GM21576 (cell line): ENCODE measurements at regions not wholly inside any gene's neighbourhood (a gene's known extent, or its start where the extent isn't known, plus 50 kb on each side); places are given as distances from the start of the nearest gene placed in this dataset.

Source experiments
- ATAC-seq: cut with Tn5 transposase; IDR thresholded peaks from one replicate; pipeline ENCODE4 v1.9.1; 2021; ENCODE audit warnings: mild to moderate bottlenecking, moderate library complexity; ENCODE audit not compliant: unreplicated experiment

DNA sequence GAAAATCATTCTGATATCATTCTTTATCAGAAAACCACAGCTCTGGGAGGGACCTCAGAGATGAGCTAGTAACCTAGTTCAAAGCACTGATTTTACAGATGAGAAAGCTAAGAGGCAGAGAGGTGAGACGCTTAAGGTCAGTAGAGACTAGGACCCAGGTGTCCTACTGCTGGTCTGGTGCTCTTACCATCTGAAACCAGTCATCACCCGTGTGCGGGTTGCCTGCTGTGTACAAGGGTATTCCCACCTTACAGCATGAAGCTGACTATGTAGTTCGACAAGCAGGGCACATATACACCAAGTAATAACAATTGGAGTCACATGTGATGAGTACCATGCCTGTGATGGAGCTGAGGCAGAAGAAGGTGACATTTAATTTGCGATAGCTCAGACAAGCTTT lies 133.7 kb downstream of the ADAMTS15 start:
- no peak for ATAC-seq

DNA sequence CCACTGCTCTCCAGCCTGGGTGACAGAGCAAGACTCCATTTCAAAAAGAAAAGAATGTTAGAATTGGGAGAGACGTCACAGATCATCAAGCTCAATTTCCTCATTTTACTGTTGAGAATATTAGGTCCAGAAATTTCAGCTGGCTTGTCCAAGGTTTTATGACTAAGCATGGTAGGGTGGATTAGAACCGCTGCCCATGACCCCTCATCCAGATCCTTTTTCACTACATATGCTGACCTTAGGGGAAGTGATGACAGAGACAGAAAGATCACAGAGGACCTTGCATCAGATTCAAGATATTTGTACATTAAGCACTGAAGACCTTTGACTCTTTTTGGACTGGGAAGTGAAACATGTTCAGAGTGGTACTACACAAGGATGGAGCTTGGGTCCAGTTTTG lies 134.5 kb downstream of the ADAMTS15 start:
- ATAC-seq, result no peak

DNA sequence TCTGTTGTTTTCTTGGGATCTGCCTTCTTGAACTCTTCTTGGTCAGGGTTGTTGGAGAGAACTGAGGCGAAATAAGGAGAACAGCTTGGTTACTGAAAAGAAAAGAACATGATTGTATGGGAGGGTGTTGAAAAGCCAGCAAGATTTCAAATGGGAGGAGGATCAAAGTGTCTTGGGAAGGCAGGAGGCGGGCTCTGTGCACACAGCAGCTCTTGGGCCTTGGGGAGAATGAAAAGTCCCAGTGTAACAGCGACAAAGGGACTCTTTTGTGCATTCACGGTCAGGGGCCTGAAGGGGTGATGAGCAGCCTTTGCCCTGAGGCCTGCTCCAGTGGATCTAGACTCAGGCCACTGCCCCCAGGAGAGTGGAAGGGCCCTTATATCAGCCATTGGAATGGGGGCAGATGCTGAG lies 135.4 kb downstream of the ADAMTS15 start:
- no peak for ATAC-seq

DNA sequence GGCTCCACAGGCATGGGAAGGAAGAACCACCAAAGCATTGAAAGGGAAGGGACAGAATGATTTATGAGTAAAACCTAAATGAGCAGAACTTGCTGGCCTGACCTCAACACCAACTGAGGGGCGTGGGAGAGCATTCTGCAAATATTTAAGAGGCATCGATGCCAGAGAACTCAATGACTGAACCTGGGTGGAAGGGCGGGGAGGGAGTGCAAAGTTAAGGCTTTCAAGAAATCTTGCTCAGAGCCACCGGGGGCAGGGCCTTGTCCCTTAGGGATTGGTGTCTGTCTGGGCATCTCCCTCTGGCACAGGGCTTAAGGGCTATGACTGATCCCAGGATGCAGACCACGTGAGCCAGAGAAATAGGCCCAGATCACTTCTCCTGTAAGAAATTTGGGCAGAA lies 137.1 kb downstream of the ADAMTS15 start:
- ATAC-seq, result no peak

DNA sequence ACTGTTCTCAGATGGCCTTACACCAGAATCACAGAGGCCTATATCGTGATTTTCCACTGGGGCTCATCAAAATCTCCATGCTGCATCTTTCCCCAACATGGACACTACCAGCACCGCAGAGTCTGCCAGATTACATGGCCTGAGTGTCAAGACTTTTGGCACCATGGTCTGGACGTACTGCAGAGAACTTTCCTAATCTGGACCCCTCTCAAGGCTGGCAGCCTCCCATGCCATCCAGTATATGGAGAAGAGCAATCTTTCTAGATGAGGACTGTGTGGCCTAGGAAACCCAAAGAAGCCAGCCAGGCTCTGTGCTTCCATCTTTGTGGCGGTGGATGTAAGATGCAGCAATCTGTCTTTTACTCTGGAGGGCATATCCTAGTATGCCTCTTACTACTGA lies 139.2 kb downstream of the ADAMTS15 start:
- ATAC-seq, result no peak

DNA sequence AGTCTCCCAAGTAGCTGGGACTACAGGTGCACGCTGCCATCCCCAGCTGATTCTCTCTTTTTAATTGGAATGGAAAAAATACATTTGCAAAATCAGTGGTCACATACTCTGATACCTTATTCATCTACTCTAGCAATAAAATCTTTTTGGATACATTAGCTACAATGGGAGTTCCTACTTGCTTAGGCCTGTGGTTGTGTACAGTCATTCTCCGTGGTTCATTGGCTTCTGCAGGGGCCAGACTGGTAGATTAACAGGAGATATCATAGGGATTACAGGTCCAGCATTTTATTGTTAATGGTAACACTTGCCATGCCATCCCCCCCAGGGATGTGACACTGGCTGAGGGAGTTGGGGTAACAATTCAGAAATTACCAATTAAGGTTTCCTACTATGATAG lies 140.0 kb downstream of the ADAMTS15 start:
- ATAC-seq, result no peak

DNA sequence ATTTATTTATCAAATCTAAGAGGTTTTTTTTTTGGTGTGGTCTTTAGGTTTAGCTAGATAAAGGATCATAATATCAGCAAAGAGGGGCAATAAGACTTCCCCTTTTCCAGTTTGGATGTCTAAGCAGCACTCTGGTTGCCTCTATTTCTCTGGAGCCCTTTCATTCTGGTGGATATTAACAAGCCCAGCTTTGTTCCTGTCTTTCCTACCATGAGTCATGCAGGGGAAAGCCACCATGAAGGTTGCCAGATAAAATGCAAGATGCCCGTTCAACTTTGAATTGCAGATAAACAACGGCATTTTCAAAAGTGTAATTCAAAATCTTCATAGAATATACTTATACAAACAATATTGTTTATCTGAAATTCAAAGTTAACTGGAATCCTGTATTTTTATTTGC lies 143.6 kb downstream of the ADAMTS15 start:
- ATAC-seq, result no peak

DNA sequence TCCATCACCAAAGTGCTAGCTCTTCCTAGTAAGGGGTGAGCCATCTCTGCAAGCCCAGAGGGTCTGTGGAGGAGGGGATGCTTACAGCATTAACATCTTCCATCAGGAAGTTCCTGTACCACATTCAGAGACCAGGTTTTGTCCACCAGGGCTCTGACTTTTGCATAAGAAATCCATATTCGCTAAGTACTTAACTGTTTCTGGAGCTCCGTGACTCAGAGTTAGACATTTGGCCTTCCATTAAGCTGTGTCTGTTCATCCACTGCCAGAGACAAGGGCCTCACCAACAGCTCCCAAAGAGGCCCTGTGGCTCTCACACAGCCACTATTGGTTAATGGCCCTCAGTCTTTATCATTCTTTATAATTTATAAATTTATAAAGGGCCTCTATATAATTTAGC lies 144.6 kb downstream of the ADAMTS15 start:
- no peak for ATAC-seq

DNA sequence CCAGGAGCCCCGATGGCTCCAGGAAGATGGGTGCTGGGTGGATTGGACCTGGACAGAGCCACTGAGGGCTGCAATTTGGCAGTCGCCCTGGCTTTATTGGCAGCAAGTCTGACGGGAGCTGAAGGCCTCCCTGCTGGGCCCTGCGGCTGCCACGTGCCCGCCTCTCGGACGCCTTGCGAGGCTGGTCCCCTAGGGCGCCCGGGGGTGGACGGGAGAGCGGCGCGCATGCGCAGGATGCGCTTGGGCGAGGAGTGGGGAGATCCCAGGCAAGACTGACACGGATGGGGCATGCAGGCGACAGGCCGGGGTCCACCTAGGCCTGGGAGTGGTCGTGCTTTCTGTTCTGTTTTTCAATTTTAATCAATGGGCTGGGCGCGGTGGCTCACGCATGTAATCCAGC lies 150.0 kb downstream of the ADAMTS15 start:
- ATAC-seq, result no peak

DNA sequence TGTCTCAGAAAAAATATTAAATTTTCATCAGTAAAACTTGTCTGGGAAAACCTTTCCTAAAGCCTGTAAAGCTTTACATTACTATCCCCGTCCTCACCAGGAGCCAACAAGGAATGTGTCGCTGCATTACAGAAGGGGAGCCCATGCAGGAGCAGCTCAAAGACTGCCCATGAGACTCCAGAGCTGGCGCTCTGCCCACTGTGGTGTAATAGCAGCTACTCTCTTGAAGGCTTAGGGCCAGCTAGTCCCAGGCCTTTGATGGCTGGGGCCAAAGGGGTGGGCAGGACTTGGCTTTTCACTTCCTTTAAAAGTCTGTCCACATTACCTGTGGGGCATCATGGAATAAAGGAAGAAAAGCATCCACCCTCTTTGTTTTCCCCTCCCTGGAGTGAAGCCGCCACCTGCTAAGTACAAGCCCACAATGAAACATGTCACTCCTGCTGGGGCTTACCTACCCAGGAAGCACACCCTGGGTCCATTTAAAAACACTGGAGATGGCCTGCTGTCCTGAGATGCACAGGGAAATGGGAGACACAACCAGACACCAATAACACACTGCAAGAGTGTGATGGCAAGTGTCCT lies 150.7 kb downstream of the ADAMTS15 start:
- no peak for ATAC-seq

DNA sequence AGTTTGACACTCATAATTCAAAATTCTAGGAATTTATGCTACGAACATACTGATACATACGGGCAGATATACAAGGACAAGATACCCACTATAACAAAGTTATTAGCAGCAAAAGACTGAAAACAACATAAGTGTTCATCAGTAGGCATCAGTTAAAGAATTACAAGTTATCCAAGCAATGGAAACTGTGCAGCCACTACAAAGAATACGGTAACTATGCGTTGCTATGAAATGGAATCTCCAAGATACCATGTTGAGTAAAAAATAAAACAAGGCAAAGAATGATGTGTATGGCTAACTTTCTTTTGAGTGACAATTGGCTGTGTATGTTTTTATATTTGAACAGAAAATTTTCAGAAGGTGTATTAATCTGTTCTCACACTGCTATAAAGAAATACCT lies 151.7 kb downstream of the ADAMTS15 start:
- no peak for ATAC-seq

DNA sequence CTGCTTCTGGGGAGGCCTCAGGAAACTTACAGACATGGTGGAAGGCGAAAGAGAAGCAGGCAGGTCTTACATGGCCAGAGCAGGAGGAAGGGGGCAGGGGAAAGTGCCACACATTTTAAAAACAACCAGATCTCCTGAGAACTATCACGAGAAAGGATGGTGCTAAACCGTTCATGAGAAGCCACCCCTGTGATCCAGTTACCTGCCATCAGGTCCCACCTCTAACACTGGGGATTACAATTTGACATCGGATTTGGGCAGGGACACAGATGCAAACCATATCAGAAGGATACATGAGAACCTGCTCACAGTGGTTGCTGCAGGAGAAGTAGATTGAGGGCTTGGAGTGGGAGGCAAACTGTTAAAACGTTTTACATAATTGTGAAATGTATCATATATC lies 152.2 kb downstream of the ADAMTS15 start:
- no peak for ATAC-seq

DNA sequence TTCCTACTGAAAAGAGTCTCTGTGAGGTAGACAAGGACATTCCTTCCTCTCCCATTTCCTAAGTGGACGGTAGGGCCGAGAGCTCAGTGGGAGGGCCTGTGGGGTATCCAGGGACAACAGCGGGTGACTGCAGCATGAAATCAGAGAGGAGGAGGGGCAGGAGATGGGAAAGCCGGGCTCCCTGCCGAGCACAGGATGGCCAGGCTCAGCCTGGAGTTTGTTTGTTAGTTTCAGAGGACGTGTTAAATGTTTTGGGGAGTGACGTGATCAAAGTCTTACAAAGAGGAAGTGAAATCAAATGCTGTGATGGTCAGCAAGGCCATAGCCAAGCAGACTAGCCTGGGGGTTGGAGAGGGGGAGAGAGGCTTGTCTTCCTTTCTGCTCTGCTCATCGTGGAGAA lies 152.7 kb downstream of the ADAMTS15 start:
- no peak for ATAC-seq

DNA sequence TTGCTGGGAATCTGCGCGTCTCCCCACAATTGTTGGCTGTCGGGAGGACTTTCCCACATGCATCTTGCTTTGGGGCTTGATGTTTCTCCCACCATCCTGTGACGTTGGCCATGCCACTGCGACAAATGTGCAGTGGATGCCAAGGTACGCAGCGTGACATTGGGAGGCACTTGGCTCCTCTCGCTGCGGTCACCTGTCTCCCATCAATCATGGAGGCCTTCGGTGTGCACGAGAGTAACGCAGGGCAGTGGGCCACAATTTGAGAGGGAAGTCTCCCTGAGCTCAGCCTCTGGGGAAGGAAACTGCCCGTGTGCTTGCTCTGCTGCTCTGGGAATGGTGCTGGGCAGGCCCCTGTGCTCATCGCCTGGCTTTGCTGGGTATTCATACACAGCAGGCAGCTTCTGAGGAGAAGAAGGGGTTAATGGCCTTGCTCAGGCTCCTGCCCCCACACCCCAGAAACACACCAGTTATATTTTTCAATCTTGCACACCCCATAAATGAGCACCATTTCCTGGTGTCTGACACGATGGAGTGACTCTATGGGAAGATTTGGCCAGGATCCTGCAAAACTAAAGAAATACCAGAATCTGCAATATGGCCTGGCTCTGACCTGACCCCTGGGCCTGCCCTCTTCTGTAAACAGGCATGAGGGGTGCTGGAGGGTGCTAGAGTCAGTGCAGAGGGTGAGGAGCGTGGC lies 153.5 kb downstream of the ADAMTS15 start:
- ATAC-seq, result no peak

DNA sequence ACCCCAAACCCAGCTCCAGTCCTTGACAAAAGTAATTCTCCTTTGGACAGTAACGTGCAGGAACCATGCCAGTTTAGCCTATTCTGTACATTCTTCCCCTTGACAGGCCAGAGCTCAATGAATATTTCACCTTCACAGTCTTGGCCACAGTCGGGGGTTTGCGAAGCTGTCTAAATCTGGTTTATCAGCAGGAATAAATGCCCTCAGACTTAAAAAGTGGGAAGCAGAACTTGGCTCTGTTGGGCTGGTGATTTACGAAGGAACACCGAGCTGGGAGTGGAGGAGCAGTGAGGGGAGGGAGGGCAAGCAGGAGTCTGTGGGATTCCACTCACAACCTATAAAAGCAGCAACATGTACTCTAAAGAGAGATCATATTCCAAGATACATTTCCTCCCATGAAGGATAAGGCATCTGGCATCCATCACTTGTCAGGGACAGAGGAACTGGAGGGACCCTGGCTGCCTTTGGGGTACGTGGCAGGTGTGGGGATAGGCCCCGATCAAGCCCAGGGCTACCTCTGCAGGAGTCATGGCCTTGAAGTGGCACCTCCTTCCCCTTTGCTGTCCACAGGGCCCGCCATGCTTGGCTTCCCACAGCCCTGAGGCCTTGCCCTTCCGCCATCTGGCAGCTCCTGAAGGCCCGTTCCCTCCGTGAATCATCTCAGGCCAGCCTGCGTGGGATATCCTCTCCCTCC lies 154.3 kb downstream of the ADAMTS15 start:
- no peak for ATAC-seq

DNA sequence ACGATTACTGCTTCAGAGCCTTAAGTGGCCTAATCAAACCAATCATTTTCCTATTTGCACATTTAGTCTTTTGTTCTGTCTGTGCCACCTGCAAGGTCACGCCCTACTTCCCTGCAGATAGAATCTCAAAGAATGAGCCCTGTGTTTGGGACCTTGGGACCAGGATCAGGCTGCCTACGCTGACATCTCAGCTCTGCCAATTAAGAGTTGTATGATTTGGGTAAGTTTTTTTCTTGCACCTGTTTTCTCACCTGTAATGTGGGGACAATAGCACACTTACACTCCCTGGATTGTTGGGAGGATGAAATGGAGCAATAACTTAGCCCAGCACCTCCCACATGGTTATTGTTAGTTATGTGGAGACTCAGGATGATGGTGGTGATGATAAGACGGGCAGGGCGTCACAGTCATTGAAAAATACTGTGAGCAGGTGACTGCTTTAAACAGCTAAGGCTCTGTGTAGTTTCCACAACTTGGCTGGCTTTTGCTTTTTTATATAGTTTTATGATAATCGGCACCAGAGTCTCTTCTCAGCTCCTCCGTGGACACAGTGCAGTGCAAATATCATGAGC lies 155.0 kb downstream of the ADAMTS15 start:
- no peak for ATAC-seq

DNA sequence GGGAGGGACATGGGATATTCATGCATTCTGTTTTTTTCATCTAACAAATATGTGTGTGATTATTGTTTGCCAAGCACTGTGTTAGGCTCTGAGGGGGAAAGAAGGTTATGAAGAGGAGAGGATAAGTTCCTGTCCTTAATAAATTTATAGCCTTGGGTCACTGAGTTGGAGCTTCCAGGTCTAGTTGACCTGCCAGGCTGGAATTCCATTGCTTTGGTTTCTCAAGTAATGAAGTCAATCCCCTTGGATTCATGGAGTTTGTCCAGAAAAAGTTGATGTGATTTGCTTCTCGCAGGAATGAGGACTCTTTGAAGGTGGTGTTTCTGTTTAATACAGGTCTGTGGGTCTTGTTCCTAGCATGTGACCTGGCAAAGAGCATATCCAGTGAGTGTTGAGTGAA lies 156.2 kb downstream of the ADAMTS15 start:
- ATAC-seq, result no peak

DNA sequence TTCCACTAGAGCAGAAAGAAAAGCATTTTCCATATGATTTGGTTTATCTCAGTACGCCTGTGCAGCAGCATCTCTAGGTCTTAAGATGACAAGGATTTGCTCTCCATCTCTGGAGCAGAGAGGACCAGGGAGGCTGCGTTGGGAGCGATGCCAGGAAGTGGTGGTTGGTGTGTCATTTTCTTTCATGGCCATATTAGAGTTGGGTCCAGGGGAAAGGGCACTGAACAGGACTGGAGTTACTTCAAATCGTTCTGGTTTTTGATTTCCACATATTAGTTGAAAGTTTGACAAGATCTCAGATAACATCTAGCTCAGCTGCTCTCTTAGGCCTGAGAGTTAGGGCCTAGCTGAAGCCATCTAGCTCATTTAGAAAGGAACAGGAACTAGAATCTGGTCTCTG lies 157.7 kb downstream of the ADAMTS15 start:
- ATAC-seq, result no peak

DNA sequence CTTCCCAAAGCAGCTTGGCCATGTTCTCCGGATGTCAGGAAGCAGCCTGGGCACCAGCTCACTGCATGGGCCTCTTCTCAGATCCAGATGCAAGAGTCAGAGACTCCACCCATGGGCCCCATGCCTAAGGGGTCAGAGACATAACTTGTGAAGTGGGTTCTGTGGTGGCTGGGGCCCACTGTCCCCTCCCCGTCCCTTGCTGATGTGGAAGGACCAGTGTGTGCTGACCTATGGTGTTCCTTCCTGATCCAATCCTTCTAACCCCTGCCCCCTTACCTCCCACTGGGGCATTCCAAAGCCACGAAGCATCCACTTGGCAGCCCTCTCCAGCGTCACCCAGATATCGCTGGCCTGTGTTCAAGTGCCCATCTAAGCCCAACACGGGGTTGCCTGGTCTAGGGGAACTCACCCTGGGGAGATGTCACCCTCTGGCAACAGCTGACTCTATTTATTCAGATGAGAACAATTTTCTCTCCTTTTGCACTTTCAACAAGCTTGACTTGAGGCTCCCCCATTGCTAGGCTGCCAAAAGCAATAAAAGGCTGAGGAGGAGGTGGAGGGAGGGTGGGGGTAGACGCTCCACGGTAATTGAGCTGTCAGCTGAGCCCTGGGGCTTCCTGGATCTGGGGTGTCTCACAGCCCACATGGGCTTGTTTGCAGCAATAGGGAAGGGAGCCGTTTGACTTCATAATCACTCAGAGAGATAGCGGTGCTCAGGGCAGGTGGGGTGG lies 158.5 kb downstream of the ADAMTS15 start:
- ATAC-seq, result no peak

DNA sequence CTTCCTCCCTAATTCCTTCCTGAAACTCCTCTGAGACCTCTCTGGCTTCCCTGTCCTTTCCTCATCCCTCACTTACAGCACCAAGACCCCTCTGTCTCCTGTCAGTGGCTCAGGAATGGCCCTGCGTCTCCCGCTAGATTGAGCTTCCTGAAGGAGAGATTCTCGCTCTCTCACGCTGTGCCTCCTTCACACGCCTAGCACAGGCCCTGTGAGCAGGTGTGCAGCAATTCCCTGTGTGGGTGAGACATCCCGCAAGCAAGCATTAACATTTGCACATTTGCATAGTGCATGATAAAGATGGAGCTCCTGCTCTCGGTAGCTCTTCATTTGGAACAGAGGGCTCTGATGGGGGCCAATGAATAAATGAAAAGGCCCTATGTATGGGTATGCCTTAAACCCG lies 159.8 kb downstream of the ADAMTS15 start:
- ATAC-seq, result no peak
